T-helper 22 cell (primary cell): ENCODE measurements at regions not wholly inside any gene's neighbourhood (a gene's known extent, or its start where the extent isn't known, plus 50 kb on each side); places are given as distances from the start of the nearest gene placed in this dataset.
"Not testable (repeated sequence)": the region's sequence is repeated elsewhere in the genome, so short reads cannot be mapped to it uniquely, and the experiment has no call there.

Source experiments
- DNase-seq: peaks from one replicate; pipeline ENCODE4 v3.0.0-alpha.2; 2020; ENCODE audit warnings: low read depth

DNA sequence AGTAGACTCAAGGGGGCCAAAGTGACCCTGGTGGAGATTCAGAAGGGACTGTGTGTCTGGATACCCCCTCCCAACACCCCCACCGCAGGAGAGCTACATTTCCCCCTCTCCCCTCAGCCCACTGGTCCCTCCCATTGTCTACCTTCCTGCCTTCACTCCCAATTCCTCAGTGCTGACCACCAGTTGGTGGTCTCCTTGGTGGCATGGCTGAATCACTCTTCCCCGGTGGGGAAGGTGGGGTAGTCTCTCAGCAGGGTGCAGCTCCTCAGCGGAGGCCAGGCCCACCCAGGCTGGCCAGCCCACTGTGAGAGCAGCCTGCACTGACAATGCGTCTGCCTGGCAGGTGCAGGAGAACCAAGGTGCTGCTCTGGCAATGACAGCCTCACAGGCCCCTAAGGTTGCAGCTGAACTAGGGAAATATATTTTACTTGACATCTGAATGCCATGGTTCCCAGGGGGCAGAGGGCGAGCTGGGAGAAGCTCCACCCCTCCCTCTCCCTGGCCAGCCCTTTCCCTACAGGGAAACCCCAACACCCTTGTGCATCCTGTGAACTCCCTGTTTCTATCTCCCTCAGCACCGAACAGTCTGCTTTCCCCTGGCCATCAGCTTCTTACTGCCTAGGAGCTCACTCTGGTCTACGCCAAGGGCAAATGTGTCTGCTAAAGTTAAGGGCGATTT lies 62.6 kb upstream of the PAX8 start:
- DNase-seq = no peak

DNA sequence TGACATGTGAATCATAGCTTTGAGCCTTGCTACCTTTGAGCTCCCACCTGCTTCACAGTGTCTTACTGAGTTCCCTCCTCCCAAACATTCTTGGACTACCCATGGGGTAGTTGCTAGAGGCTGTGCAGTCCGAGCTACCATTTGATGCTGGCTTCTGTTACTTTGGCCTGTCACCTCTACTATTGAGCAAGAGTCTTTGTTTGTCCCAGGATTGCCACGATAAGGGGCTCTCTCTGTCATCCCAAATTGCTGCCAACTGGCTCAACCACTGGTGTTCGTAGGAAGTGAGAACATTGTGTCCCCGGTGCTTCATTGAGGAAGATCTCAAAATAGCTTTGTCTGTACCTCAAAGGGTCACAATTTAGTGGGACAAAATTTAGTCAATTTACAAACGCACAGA lies 59.1 kb upstream of the PAX8 start:
- DNase-seq = no peak

DNA sequence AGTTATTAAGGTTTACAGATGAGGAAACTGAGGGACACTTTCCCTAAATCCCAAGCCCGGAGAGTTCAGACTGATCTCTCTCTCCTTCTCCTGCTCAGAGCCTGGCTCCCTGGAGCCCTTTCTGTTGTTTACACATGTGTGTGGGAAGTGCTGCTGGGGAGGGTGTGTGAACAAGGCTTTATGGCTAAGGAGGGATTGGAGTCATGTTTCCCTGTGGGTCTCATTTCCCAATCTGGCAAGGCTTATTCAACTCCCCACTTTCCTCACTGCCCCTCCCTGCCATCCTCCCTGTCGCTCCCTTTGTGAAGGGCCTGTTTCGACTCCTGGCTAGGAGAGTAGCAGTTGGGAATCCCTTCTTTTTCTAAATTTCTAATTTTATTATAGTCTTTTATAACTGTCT lies 57.3 kb upstream of the PAX8 start:
- DNase-seq = not testable (repeated sequence)

GRCh38 chr2:113334147-113334546 lies 55.4 kb upstream of the PAX8 start:
- DNase-seq = no peak

DNA sequence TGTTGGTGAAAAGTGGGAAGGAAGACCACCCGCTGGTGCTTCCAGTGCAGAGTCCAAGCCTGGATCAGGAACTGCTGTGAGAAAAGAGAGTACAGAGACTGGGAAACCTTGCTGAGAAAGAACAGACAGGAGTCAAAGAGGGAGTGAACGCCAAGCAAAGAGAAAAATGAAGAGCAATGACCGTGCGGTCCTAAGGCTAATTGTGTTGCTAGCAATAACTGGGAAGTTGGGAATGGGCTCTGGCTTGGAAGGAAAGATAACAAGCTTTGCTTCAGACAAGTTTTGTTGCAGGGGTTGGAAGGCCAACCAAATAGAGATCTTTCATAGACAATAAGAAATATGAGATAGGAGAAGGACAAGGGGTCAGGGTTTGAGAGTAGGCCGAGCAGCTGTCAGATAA lies 55.0 kb upstream of the PAX8 start:
- DNase-seq = not testable (repeated sequence)

- DNase-seq = not testable (repeated sequence)
These were observed 51.5 kb upstream of the PAX8 start for GRCh38 chr2:113330060-113330767.

- not testable (repeated sequence) for DNase-seq
These were observed 50.3 kb upstream of the PAX8 start for GRCh38 chr2:113328973-113329372.

DNA sequence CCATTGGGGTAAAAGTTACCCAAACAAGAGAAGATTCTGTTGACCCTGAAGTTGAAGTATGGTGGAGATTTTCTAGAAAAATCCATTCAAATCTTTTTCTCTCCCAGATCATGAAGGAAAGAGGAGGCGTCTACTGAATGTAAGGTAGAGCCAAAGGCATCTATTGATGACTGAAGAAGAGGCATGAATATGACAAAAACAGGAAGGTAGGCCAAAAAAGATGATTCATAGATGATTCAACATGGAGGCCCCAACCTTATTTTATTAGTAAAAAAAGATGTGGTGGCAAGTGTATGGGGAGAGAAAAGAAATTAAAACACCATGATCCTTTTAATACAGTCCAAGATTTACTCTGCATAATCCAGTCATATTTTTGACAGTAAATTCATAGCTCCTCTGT lies 49.9 kb upstream of the PAX8 start:
- not testable (repeated sequence) for DNase-seq
